ENCODE measurements at regions not wholly inside any gene's neighbourhood (a gene's known extent, or its start where the extent isn't known, plus 50 kb on each side); places are given as distances from the start of the nearest gene placed in this dataset.

GRCh38 chr19:29393915-29394460 lies 131.8 kb upstream of the VSTM2B start:
- Histone ChIP-seq H3K4me3 (no peak overlapping the region), H3K27ac (no peak overlapping the region)
- TF ChIP-seq CTCF (IDR thresholded peaks at IDR 0.05) = no peak
- DNase-seq (ENCODE audit: low spot score) = no peak

- Histone ChIP-seq H3K4me3 (no peak overlapping the region), H3K27ac (no peak overlapping the region)
- DNase-seq (ENCODE audit: low spot score) = no peak
- no peak for TF ChIP-seq CTCF (IDR thresholded peaks at IDR 0.05)
Observed at GRCh38 chr19:29395111-29395733, 130.6 kb upstream of the VSTM2B start.

DNA sequence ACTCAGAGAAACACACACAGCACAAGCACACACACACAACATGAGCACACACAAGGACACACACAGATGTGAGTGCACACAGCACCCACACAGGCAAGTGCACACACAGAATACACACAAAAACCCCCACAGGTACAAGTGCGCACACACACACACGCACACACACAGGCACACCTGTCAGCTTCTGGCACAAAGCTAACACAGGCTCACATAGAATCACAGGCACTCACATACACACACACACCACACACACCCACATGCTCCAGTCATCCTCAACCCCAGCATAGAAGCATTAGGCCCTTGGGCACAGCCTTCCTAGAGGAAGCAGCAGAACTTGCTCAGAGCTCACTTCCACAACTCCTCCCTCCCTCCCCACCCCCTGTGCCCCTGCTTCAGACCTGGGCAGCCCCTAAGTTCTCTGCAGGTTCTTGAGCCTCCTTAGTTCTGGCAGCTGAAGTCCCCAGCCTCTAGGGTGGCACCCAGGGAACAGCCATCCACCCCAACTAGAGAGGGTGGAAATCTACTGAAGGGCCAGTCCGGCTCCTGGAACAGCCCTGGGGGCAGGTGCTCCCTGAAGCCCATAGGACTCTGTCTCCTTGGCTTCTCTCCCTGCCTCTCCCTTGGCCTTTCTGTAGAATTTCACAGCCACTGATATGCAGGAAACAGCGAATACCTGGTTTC lies 129.9 kb upstream of the VSTM2B start:
- no peak for DNase-seq (ENCODE audit: low spot score)
- H3K4me3 ChIP-seq = no peak overlapping the region
- H3K27ac ChIP-seq = no peak overlapping the region
- no peak for TF ChIP-seq CTCF (IDR thresholded peaks at IDR 0.05)

GRCh38 chr19:29396925-29397324 lies 128.9 kb upstream of the VSTM2B start:
- Histone ChIP-seq H3K27ac (no peak overlapping the region), H3K4me3 (no peak overlapping the region)
- TF ChIP-seq CTCF (IDR thresholded peaks at IDR 0.05) = no peak
- no peak for DNase-seq (ENCODE audit: low spot score)

GRCh38 chr19:29397748-29398147 lies 128.0 kb upstream of the VSTM2B start:
- H3K27ac ChIP-seq = no peak overlapping the region
- no peak overlapping the region for H3K4me3 ChIP-seq
- no peak for DNase-seq (ENCODE audit: low spot score)
- TF ChIP-seq CTCF (IDR thresholded peaks at IDR 0.05) = no peak

DNA sequence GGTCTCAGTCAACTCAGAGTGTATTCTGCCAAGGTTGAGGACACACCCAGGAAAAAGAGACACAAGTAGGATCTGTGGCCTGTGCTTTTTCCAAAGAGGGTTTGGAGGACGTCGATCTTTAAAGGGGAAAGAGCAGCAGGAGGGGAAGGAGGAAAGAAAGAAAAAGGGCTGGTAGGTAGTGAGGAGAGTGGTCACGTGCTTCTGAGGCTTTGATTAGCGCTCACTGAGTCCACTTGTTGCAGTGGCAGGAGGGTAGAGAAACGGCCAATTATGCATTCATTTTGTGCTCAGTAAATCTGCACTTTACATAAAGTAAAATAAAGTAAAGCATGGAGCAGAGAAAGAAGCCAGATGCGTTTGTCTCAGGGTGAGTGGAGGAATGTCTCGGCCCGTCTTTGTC lies 126.0 kb upstream of the VSTM2B start:
- no peak for TF ChIP-seq CTCF (IDR thresholded peaks at IDR 0.05)
- Histone ChIP-seq H3K27ac (no peak overlapping the region), H3K4me3 (no peak overlapping the region)
- no peak for DNase-seq (ENCODE audit: low spot score)
